ENCODE measurements at regions not wholly inside any gene's neighbourhood (a gene's known extent, or its start where the extent isn't known, plus 50 kb on each side); places are given as distances from the start of the nearest gene placed in this dataset.

- no peak overlapping the region for H3K9ac ChIP-seq (ENCODE audit: low read depth in 1 of 2, low read length in 2 of 2)
- no peaks in the 10 kb centered on the region for H3K27me3 ChIP-seq (ENCODE audit: control insufficient read depth in 2 of 2, insufficient read depth in 2 of 2, low read length in 2 of 2)
- no peak overlapping the region for H3K4me3 ChIP-seq (ENCODE audit: low read length in 2 of 2)
- H3K27ac ChIP-seq (ENCODE audit: low read depth in 2 of 2, low read length in 2 of 2): no peak overlapping the region
- H3K9me3 ChIP-seq (ENCODE audit: control insufficient read depth in 2 of 2, low read length in 2 of 2): no peaks in the 10 kb centered on the region
- no peaks in the 10 kb centered on the region for H3K36me3 ChIP-seq (ENCODE audit: control insufficient read depth in 2 of 2, insufficient read depth in 2 of 2, low read length in 2 of 2)
- no peaks in the 10 kb centered on the region for H3K4me1 ChIP-seq (ENCODE audit: control insufficient read depth in 2 of 2, insufficient read depth in 2 of 2, low read length in 2 of 2)
Measured at GRCh38 chr3:94256888-94257813, 194.3 kb downstream of the NSUN3 start.

- H3K9me3 ChIP-seq (ENCODE audit: control insufficient read depth in 2 of 2, low read length in 2 of 2): no peaks in the 10 kb centered on the region
- no peaks in the 10 kb centered on the region for H3K4me1 ChIP-seq (ENCODE audit: control insufficient read depth in 2 of 2, insufficient read depth in 2 of 2, low read length in 2 of 2)
- no peak overlapping the region for H3K9ac ChIP-seq (ENCODE audit: low read depth in 1 of 2, low read length in 2 of 2)
- no peaks in the 10 kb centered on the region for H3K27me3 ChIP-seq (ENCODE audit: control insufficient read depth in 2 of 2, insufficient read depth in 2 of 2, low read length in 2 of 2)
- no peak overlapping the region for H3K27ac ChIP-seq (ENCODE audit: low read depth in 2 of 2, low read length in 2 of 2)
- H3K36me3 ChIP-seq (ENCODE audit: control insufficient read depth in 2 of 2, insufficient read depth in 2 of 2, low read length in 2 of 2): no peaks in the 10 kb centered on the region
- H3K4me3 ChIP-seq (ENCODE audit: low read length in 2 of 2): no peak overlapping the region
Measured at GRCh38 chr3:94258851-94259250, 196.0 kb downstream of the NSUN3 start.

GRCh38 chr3:94259291-94259690, 196.4 kb downstream of the NSUN3 start:
- Histone ChIP-seq H3K9me3 (ENCODE audit: control insufficient read depth in 2 of 2, low read length in 2 of 2) (no peaks in the 10 kb centered on the region), H3K27ac (ENCODE audit: low read depth in 2 of 2, low read length in 2 of 2) (no peak overlapping the region), H3K4me3 (ENCODE audit: low read length in 2 of 2) (no peak overlapping the region)

GRCh38 chr3:94269763-94270162, 206.9 kb downstream of the NSUN3 start:
- H3K9me3 ChIP-seq (ENCODE audit: control insufficient read depth in 2 of 2, low read length in 2 of 2): no peaks in the 10 kb centered on the region
- H3K36me3 ChIP-seq (ENCODE audit: control insufficient read depth in 2 of 2, insufficient read depth in 2 of 2, low read length in 2 of 2): no peaks in the 10 kb centered on the region
- no peak overlapping the region for H3K27ac ChIP-seq (ENCODE audit: low read depth in 2 of 2, low read length in 2 of 2)
- no peaks in the 10 kb centered on the region for H3K4me1 ChIP-seq (ENCODE audit: control insufficient read depth in 2 of 2, insufficient read depth in 2 of 2, low read length in 2 of 2)
- no peak overlapping the region for H3K9ac ChIP-seq (ENCODE audit: low read depth in 1 of 2, low read length in 2 of 2)
- H3K27me3 ChIP-seq (ENCODE audit: control insufficient read depth in 2 of 2, insufficient read depth in 2 of 2, low read length in 2 of 2): no peaks in the 10 kb centered on the region
- no peak overlapping the region for H3K4me3 ChIP-seq (ENCODE audit: low read length in 2 of 2)

More at GRCh38 chr3:94259291-94259690, 196.4 kb downstream of the NSUN3 start:
- Histone ChIP-seq H3K36me3 (ENCODE audit: control insufficient read depth in 2 of 2, insufficient read depth in 2 of 2, low read length in 2 of 2) (no peaks in the 10 kb centered on the region), H3K4me1 (ENCODE audit: control insufficient read depth in 2 of 2, insufficient read depth in 2 of 2, low read length in 2 of 2) (no peaks in the 10 kb centered on the region), H3K27me3 (ENCODE audit: control insufficient read depth in 2 of 2, insufficient read depth in 2 of 2, low read length in 2 of 2) (no peaks in the 10 kb centered on the region), H3K9ac (ENCODE audit: low read depth in 1 of 2, low read length in 2 of 2) (no peak overlapping the region)

- H3K4me1 ChIP-seq (ENCODE audit: control insufficient read depth in 2 of 2, insufficient read depth in 2 of 2, low read length in 2 of 2): no peaks in the 10 kb centered on the region
- H3K9me3 ChIP-seq (ENCODE audit: control insufficient read depth in 2 of 2, low read length in 2 of 2): no peaks in the 10 kb centered on the region
- no peaks in the 10 kb centered on the region for H3K36me3 ChIP-seq (ENCODE audit: control insufficient read depth in 2 of 2, insufficient read depth in 2 of 2, low read length in 2 of 2)
- H3K4me3 ChIP-seq (ENCODE audit: low read length in 2 of 2): no peak overlapping the region
- H3K27ac ChIP-seq (ENCODE audit: low read depth in 2 of 2, low read length in 2 of 2): no peak overlapping the region
- no peaks in the 10 kb centered on the region for H3K27me3 ChIP-seq (ENCODE audit: control insufficient read depth in 2 of 2, insufficient read depth in 2 of 2, low read length in 2 of 2)
- H3K9ac ChIP-seq (ENCODE audit: low read depth in 1 of 2, low read length in 2 of 2): no peak overlapping the region
Measured at GRCh38 chr3:94272016-94272415, 209.2 kb downstream of the NSUN3 start.

GRCh38 chr3:94280958-94281357, 218.1 kb downstream of the NSUN3 start:
- H3K27me3 ChIP-seq (ENCODE audit: control insufficient read depth in 2 of 2, insufficient read depth in 2 of 2, low read length in 2 of 2): no peaks in the 10 kb centered on the region
- H3K9ac ChIP-seq (ENCODE audit: low read depth in 1 of 2, low read length in 2 of 2): no peak overlapping the region
- no peaks in the 10 kb centered on the region for H3K9me3 ChIP-seq (ENCODE audit: control insufficient read depth in 2 of 2, low read length in 2 of 2)
- H3K27ac ChIP-seq (ENCODE audit: low read depth in 2 of 2, low read length in 2 of 2): no peak overlapping the region
- H3K36me3 ChIP-seq (ENCODE audit: control insufficient read depth in 2 of 2, insufficient read depth in 2 of 2, low read length in 2 of 2): no peaks in the 10 kb centered on the region
- no peaks in the 10 kb centered on the region for H3K4me1 ChIP-seq (ENCODE audit: control insufficient read depth in 2 of 2, insufficient read depth in 2 of 2, low read length in 2 of 2)
- H3K4me3 ChIP-seq (ENCODE audit: low read length in 2 of 2): no peak overlapping the region

GRCh38 chr3:94285872-94286271, 223.0 kb downstream of the NSUN3 start:
- H3K9ac ChIP-seq (ENCODE audit: low read depth in 1 of 2, low read length in 2 of 2): no peak overlapping the region
- H3K4me1 ChIP-seq (ENCODE audit: control insufficient read depth in 2 of 2, insufficient read depth in 2 of 2, low read length in 2 of 2): no peaks in the 10 kb centered on the region
- H3K27me3 ChIP-seq (ENCODE audit: control insufficient read depth in 2 of 2, insufficient read depth in 2 of 2, low read length in 2 of 2): no peaks in the 10 kb centered on the region
- no peak overlapping the region for H3K27ac ChIP-seq (ENCODE audit: low read depth in 2 of 2, low read length in 2 of 2)
- no peaks in the 10 kb centered on the region for H3K9me3 ChIP-seq (ENCODE audit: control insufficient read depth in 2 of 2, low read length in 2 of 2)
- H3K4me3 ChIP-seq (ENCODE audit: low read length in 2 of 2): no peak overlapping the region
- H3K36me3 ChIP-seq (ENCODE audit: control insufficient read depth in 2 of 2, insufficient read depth in 2 of 2, low read length in 2 of 2): no peaks in the 10 kb centered on the region

GRCh38 chr3:94291686-94292085, 228.8 kb downstream of the NSUN3 start:
- H3K27ac ChIP-seq (ENCODE audit: low read depth in 2 of 2, low read length in 2 of 2): no peak overlapping the region
- H3K27me3 ChIP-seq (ENCODE audit: control insufficient read depth in 2 of 2, insufficient read depth in 2 of 2, low read length in 2 of 2): no peaks in the 10 kb centered on the region
- H3K4me3 ChIP-seq (ENCODE audit: low read length in 2 of 2): no peak overlapping the region
- no peak overlapping the region for H3K9ac ChIP-seq (ENCODE audit: low read depth in 1 of 2, low read length in 2 of 2)
- H3K9me3 ChIP-seq (ENCODE audit: control insufficient read depth in 2 of 2, low read length in 2 of 2): peaks cover 0 to 5% of the 10 kb centered on the region in 2 donors
- H3K4me1 ChIP-seq (ENCODE audit: control insufficient read depth in 2 of 2, insufficient read depth in 2 of 2, low read length in 2 of 2): peaks cover 0 to 4% of the 10 kb centered on the region in 2 donors
- H3K36me3 ChIP-seq (ENCODE audit: control insufficient read depth in 2 of 2, insufficient read depth in 2 of 2, low read length in 2 of 2): no peaks in the 10 kb centered on the region

- Histone ChIP-seq H3K4me3 (ENCODE audit: low read length in 2 of 2) (no peak overlapping the region), H3K9ac (ENCODE audit: low read depth in 1 of 2, low read length in 2 of 2) (no peak overlapping the region), H3K36me3 (ENCODE audit: control insufficient read depth in 2 of 2, insufficient read depth in 2 of 2, low read length in 2 of 2) (no peaks in the 10 kb centered on the region), H3K9me3 (ENCODE audit: control insufficient read depth in 2 of 2, low read length in 2 of 2) (peaks cover 0 to 5% of the 10 kb centered on the region in 2 donors), H3K27ac (ENCODE audit: low read depth in 2 of 2, low read length in 2 of 2) (no peak overlapping the region), H3K27me3 (ENCODE audit: control insufficient read depth in 2 of 2, insufficient read depth in 2 of 2, low read length in 2 of 2) (no peaks in the 10 kb centered on the region), H3K4me1 (ENCODE audit: control insufficient read depth in 2 of 2, insufficient read depth in 2 of 2, low read length in 2 of 2) (peaks cover 0 to 4% of the 10 kb centered on the region in 2 donors)
Measured at GRCh38 chr3:94292151-94292550, 229.3 kb downstream of the NSUN3 start.

- Histone ChIP-seq H3K27ac (ENCODE audit: low read depth in 2 of 2, low read length in 2 of 2) (no peak overlapping the region), H3K4me1 (ENCODE audit: control insufficient read depth in 2 of 2, insufficient read depth in 2 of 2, low read length in 2 of 2) (peaks cover 0 to 4% of the 10 kb centered on the region in 2 donors), H3K9me3 (ENCODE audit: control insufficient read depth in 2 of 2, low read length in 2 of 2) (peaks cover 0 to 5% of the 10 kb centered on the region in 2 donors), H3K36me3 (ENCODE audit: control insufficient read depth in 2 of 2, insufficient read depth in 2 of 2, low read length in 2 of 2) (no peaks in the 10 kb centered on the region), H3K4me3 (ENCODE audit: low read length in 2 of 2) (no peak overlapping the region), H3K9ac (ENCODE audit: low read depth in 1 of 2, low read length in 2 of 2) (no peak overlapping the region), H3K27me3 (ENCODE audit: control insufficient read depth in 2 of 2, insufficient read depth in 2 of 2, low read length in 2 of 2) (no peaks in the 10 kb centered on the region)
Measured at GRCh38 chr3:94293793-94294195, 230.9 kb downstream of the NSUN3 start.
